HCT116 (cell line): ENCODE measurements at regions not wholly inside any gene's neighbourhood (a gene's known extent, or its start where the extent isn't known, plus 50 kb on each side); places are given as distances from the start of the nearest gene placed in this dataset.

Source experiments
- ATAC-seq: fragments of 200-7000 bp; cut with Tn5 transposase; 2 replicates; pipeline ENCODE4 v1.9.1; 2020; ENCODE audit warnings: mild to moderate bottlenecking, moderate library complexity
- BruUV-seq: library from RNA; stranded (reverse); fragments of 400-500 nt; replicated peaks from 2 replicates; lab custom pipeline; 2021; lab: Mats Ljungman, UMichigan
- CTCF ChIA-PET: fragments of 300-600 bp; sonication (Branson Sonifier 250); formaldehyde crosslinking; loops from one replicate; lab custom pipeline; 2021; ENCODE audit warnings: antibody characterized with exemption; lab: Charles Lee
- POLR2A ChIA-PET: fragments of 300-600, 350-600 bp; sonication (Branson Sonifier 250); formaldehyde crosslinking; loops from one replicate; lab custom pipeline; 2021; ENCODE audit warnings: antibody characterized with exemption; lab: Charles Lee
- RAD21 ChIA-PET, 2 experiments: fragments of 300-600 bp; sonication (Branson Sonifier 250); formaldehyde crosslinking; loops; one replicate each; lab custom pipeline; 2023; ENCODE audit warnings: low total read pairs in 2 of 2; ENCODE audit not compliant: uncharacterized antibody in 2 of 2, unreplicated experiment in 2 of 2, low non-redundant PET in 1 of 2; lab: Charles Lee
- DNase-seq: peaks from one replicate; pipeline ENCODE4 v3.0.0-alpha.2; 2010; ENCODE audit warnings: low read depth, low spot score
- H2AFZ ChIP-seq: fragments of 200-600 bp; shearing (Covaris generic), sonication (generic); 2 replicates; pipeline ENCODE4 v1.6.1; 2017; ENCODE audit warnings: low read depth, mixed run types, mixed read lengths, antibody characterized with exemption, low read length; ENCODE audit not compliant: poor library complexity, severe bottlenecking
- H3K27ac ChIP-seq: 2 replicates; pipeline ENCODE4 v1.5.1; 2012; ENCODE audit warnings: low read depth, low read length
- H3K27me3 ChIP-seq: fragments of 200-600 bp; sonication (generic); 2 replicates; pipeline ENCODE4 v1.6.1; 2016; ENCODE audit warnings: mixed run types, low read length, mixed read lengths; ENCODE audit not compliant: insufficient read depth
- H3K36me3 ChIP-seq, 2 experiments: fragments of 200-500 bp in 1 of 2; fragments of 200-600 bp in 1 of 2; sonication (Bioruptor generic) in 1 of 2; sonication (generic) in 1 of 2; 2 replicates each; pipeline versions ENCODE4 v1.5.1 to v1.6.1; 2014 to 2016; ENCODE audit warnings: low read length in 2 of 2, inconsistent platforms in 1 of 2, mixed read lengths in 1 of 2, mixed run types in 1 of 2; ENCODE audit not compliant: insufficient read depth in 2 of 2, control insufficient read depth in 1 of 2
- H3K4me1 ChIP-seq, 2 experiments: fragments of 200-600 bp in 1 of 2; sonication (generic) in 1 of 2; 2 replicates each; pipeline versions ENCODE4 v1.5.1 to v1.6.1; 2012 to 2017; ENCODE audit warnings: low read length in 2 of 2, inconsistent platforms in 1 of 2, mild to moderate bottlenecking in 1 of 2, mixed read lengths in 1 of 2, mixed run types in 1 of 2, moderate library complexity in 1 of 2; ENCODE audit not compliant: insufficient read depth in 2 of 2, control insufficient read depth in 1 of 2
- H3K4me2 ChIP-seq: fragments of 200-600 bp; sonication (generic); 2 replicates; pipeline ENCODE4 v1.6.1; 2017; ENCODE audit warnings: mixed run types, low read length, mixed read lengths
- H3K4me3 ChIP-seq, 2 experiments: fragments of 200-600 bp in 1 of 2; sonication (generic) in 1 of 2; replicated peaks in 1 of 2; 2 replicates each; pipeline ENCODE4 v1.5.1; 2011 to 2016; ENCODE audit warnings: low read length in 2 of 2, control low read depth in 1 of 2, low read depth in 1 of 2, mild to moderate bottlenecking in 1 of 2, mixed read lengths in 1 of 2, mixed run types in 1 of 2
- H3K79me2 ChIP-seq: fragments of 200-600 bp; sonication (generic); 2 replicates; pipeline ENCODE4 v1.6.1; 2017; ENCODE audit warnings: mild to moderate bottlenecking, mixed run types, low read length, moderate library complexity, mixed read lengths; ENCODE audit not compliant: insufficient read depth
- H3K9ac ChIP-seq: fragments of 200-600 bp; sonication (generic); 2 replicates; pipeline ENCODE4 v1.6.1; 2016; ENCODE audit warnings: low read length, mixed read lengths
- H3K9me2 ChIP-seq: fragments of 200-600 bp; sonication (generic), shearing (Covaris generic); 2 replicates; pipeline ENCODE4 v1.6.1; 2017; ENCODE audit warnings: mixed run types, mild to moderate bottlenecking, moderate library complexity; ENCODE audit not compliant: insufficient read depth
- H3K9me3 ChIP-seq, 2 experiments: fragments of 200-500 bp in 1 of 2; fragments of 200-600 bp in 1 of 2; sonication (Bioruptor generic) in 1 of 2; sonication (generic) in 1 of 2; 2 replicates each; pipeline ENCODE4 v1.6.1; 2014 to 2017; ENCODE audit warnings: low read length in 2 of 2, mixed read lengths in 2 of 2, inconsistent platforms in 1 of 2, low read depth in 1 of 2, mild to moderate bottlenecking in 1 of 2, mixed run types in 1 of 2, moderate library complexity in 1 of 2; ENCODE audit not compliant: control insufficient read depth in 1 of 2, insufficient read depth in 1 of 2
- H4K20me1 ChIP-seq: fragments of 200-600 bp; sonication (generic), shearing (Covaris generic); 2 replicates; pipeline ENCODE4 v1.6.1; 2017; ENCODE audit warnings: mixed run types, mild to moderate bottlenecking, moderate library complexity; ENCODE audit not compliant: insufficient read depth
- CBX3 ChIP-seq: IDR thresholded peaks from 2 replicates; pipeline ENCODE4 v1.6.1; 2012; ENCODE audit warnings: low read depth
- CEBPB ChIP-seq: IDR thresholded peaks from 2 replicates; pipeline ENCODE4 v1.6.1; 2012; ENCODE audit warnings: low read depth
- EGR1 ChIP-seq: IDR thresholded peaks from 2 replicates; pipeline ENCODE4 v1.6.1; 2012; ENCODE audit warnings: low read depth
- ELF1 ChIP-seq: IDR thresholded peaks from 2 replicates; pipeline ENCODE4 v1.6.1; 2012; ENCODE audit warnings: low read depth, borderline replicate concordance
- EZH2 ChIP-seq: fragments of 200-600 bp; sonication (generic); IDR thresholded peaks from 2 replicates; pipeline ENCODE4 v1.6.1; 2017; ENCODE audit warnings: antibody characterized with exemption, mixed run types
- EZH2phosphoT487 ChIP-seq: fragments of 200-600 bp; IDR thresholded peaks from 2 replicates; pipeline ENCODE4 v1.6.1; 2018; ENCODE audit warnings: antibody characterized with exemption, borderline replicate concordance
- FOSL1 ChIP-seq: IDR thresholded peaks from 2 replicates; pipeline ENCODE4 v1.6.1; 2012; ENCODE audit warnings: low read depth
- JUND ChIP-seq: IDR thresholded peaks from 2 replicates; pipeline ENCODE4 v1.6.1; 2012
- POLR2A ChIP-seq: IDR thresholded peaks from 2 replicates; pipeline ENCODE4 v1.7.0; 2011; ENCODE audit warnings: borderline replicate concordance; ENCODE audit not compliant: insufficient read depth, insufficient read length; ENCODE audit errors: extremely low read depth
- POLR2AphosphoS5 ChIP-seq: IDR thresholded peaks from 2 replicates; pipeline ENCODE4 v1.6.1; 2011; ENCODE audit warnings: mild to moderate bottlenecking, low read depth, low read length, moderate library complexity
- SRF ChIP-seq: IDR thresholded peaks from 2 replicates; pipeline ENCODE4 v1.6.1; 2012; ENCODE audit warnings: low read depth
- TCF7L2 ChIP-seq: IDR thresholded peaks from 2 replicates; pipeline ENCODE4 v1.7.0; 2011; ENCODE audit warnings: borderline replicate concordance, inconsistent platforms; ENCODE audit not compliant: insufficient read depth, insufficient read length; ENCODE audit errors: extremely low read depth
- ZBTB33 ChIP-seq: IDR thresholded peaks from 2 replicates; pipeline ENCODE4 v1.6.1; 2011; ENCODE audit warnings: mild to moderate bottlenecking, low read length, moderate library complexity; ENCODE audit not compliant: insufficient replicate concordance; ENCODE audit errors: extremely low read depth
- ZFX ChIP-seq: fragments of 450-650 bp; IDR thresholded peaks from 2 replicates; pipeline ENCODE4 v1.6.1; 2017
- ZNF274 ChIP-seq: fragments of 200-500 bp; sonication (Bioruptor generic); IDR thresholded peaks from 2 replicates; pipeline ENCODE4 v1.6.1; 2014; ENCODE audit warnings: mild to moderate bottlenecking, low read depth, low read length, inconsistent platforms
- intact Hi-C: fragments of 100-400 bp; cut with micrococcal nuclease; formaldehyde crosslinking; loops from 2 replicates; pipeline ENCODE4 v1.10.0; 2022
- TF ChIP-seq, protein P1 (sequence below): IDR thresholded peaks from 2 replicates; pipeline ENCODE4 v1.6.1; 2012
- TF ChIP-seq, protein P2 (sequence below): IDR thresholded peaks from 2 replicates; pipeline ENCODE4 v1.6.1; 2012; ENCODE audit warnings: low read depth
- TF ChIP-seq, protein P3 (sequence below): IDR thresholded peaks from 2 replicates; pipeline ENCODE4 v1.6.1; 2012

- no TSS peak for BruUV-seq
- RAD21 ChIA-PET, result no interaction called here
- Histone ChIP-seq H2AFZ (no peak overlapping the region), H3K9me2 (no peaks in the 10 kb centered on the region), H3K4me1 (no peaks in the 10 kb centered on the region), H3K36me3 (no peaks in the 10 kb centered on the region), H3K27me3 (no peaks in the 10 kb centered on the region), H3K4me3 (no peak overlapping the region), H4K20me1 (no peaks in the 10 kb centered on the region), H3K4me2 (no peak overlapping the region), H3K9me3 (no peaks in the 10 kb centered on the region), H3K27ac (no peak overlapping the region), H3K79me2 (no peaks in the 10 kb centered on the region), H3K9ac (no peak overlapping the region)
- ATAC-seq (no peak), DNase-seq (no peak)
- TF ChIP-seq FOSL1, result no peak
- no peak for TF ChIP-seq EGR1
- TF ChIP-seq EZH2, result no peak
- TF ChIP-seq, protein P1, sequence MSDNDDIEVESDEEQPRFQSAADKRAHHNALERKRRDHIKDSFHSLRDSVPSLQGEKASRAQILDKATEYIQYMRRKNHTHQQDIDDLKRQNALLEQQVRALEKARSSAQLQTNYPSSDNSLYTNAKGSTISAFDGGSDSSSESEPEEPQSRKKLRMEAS, result no peak
- no peak for TF ChIP-seq SRF
- no peak for TF ChIP-seq ZBTB33
- no peak for TF ChIP-seq POLR2AphosphoS5
- TF ChIP-seq, protein P2, sequence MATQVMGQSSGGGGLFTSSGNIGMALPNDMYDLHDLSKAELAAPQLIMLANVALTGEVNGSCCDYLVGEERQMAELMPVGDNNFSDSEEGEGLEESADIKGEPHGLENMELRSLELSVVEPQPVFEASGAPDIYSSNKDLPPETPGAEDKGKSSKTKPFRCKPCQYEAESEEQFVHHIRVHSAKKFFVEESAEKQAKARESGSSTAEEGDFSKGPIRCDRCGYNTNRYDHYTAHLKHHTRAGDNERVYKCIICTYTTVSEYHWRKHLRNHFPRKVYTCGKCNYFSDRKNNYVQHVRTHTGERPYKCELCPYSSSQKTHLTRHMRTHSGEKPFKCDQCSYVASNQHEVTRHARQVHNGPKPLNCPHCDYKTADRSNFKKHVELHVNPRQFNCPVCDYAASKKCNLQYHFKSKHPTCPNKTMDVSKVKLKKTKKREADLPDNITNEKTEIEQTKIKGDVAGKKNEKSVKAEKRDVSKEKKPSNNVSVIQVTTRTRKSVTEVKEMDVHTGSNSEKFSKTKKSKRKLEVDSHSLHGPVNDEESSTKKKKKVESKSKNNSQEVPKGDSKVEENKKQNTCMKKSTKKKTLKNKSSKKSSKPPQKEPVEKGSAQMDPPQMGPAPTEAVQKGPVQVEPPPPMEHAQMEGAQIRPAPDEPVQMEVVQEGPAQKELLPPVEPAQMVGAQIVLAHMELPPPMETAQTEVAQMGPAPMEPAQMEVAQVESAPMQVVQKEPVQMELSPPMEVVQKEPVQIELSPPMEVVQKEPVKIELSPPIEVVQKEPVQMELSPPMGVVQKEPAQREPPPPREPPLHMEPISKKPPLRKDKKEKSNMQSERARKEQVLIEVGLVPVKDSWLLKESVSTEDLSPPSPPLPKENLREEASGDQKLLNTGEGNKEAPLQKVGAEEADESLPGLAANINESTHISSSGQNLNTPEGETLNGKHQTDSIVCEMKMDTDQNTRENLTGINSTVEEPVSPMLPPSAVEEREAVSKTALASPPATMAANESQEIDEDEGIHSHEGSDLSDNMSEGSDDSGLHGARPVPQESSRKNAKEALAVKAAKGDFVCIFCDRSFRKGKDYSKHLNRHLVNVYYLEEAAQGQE, result no peak
- TF ChIP-seq EZH2phosphoT487, result no peak
- TF ChIP-seq JUND, result no peak
- TF ChIP-seq CEBPB, result no peak
- TF ChIP-seq CBX3, result no peak
- no peak for TF ChIP-seq TCF7L2
- TF ChIP-seq ELF1, result no peak
- TF ChIP-seq ZFX, result no peak
- no peak for TF ChIP-seq POLR2A
- no peak for TF ChIP-seq ZNF274
- TF ChIP-seq, protein P3, sequence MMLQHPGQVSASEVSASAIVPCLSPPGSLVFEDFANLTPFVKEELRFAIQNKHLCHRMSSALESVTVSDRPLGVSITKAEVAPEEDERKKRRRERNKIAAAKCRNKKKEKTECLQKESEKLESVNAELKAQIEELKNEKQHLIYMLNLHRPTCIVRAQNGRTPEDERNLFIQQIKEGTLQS, result no peak
- intact Hi-C loops, result no loop called here
- CTCF ChIA-PET, result no interaction called here
- POLR2A ChIA-PET, result no interaction called here
Observed at GRCh38 chr11:109590782-109591181, 168.8 kb downstream of the C11orf87 start.
